Endothelial cell of umbilical vein (primary cell): ENCODE measurements at regions not wholly inside any gene's neighbourhood (a gene's known extent, or its start where the extent isn't known, plus 50 kb on each side); places are given as distances from the start of the nearest gene placed in this dataset.

Source experiments
- BruUV-seq: library from RNA; stranded (reverse); fragments of 400-500 nt; replicated peaks from 2 replicates; lab custom pipeline; 2021; lab: Mats Ljungman, UMichigan
- CTCF ChIA-PET: fragments of 300-600, 350-600 bp; sonication (Branson Sonifier 250); formaldehyde crosslinking; loops from one replicate; lab custom pipeline; 2021; ENCODE audit warnings: antibody characterized with exemption, inconsistent platforms; lab: Charles Lee
- POLR2A ChIA-PET: fragments of 300-600, 350-600 bp; sonication (Branson Sonifier 250); formaldehyde crosslinking; loops from one replicate; lab custom pipeline; 2021; ENCODE audit warnings: antibody characterized with exemption, inconsistent platforms; lab: Charles Lee
- DNase-seq: peaks from one replicate; pipeline ENCODE4 v3.0.0-alpha.2; 2011; ENCODE audit warnings: low read depth, low spot score
- FAIRE-seq: peaks from 2 replicates; lab custom pipeline; 2011; peaks lifted over from hg19 to GRCh38; lab: Jason Lieb, UNC
- H2AFZ ChIP-seq: 2 replicates; pipeline ENCODE4 v1.6.0; 2012; ENCODE audit warnings: low read depth, low read length, control low read depth, inconsistent platforms
- H3K27ac ChIP-seq: 2 replicates; pipeline ENCODE4 v1.5.1; 2011; ENCODE audit warnings: low read depth, mild to moderate bottlenecking, control low read depth, low read length, moderate library complexity; ENCODE audit not compliant: insufficient read depth
- H3K27me3 ChIP-seq, 2 experiments: 2 replicates each; pipeline versions ENCODE4 v1.6.0 to v1.6.1; 2011; ENCODE audit warnings: low read length in 2 of 2, mixed read lengths in 1 of 2; ENCODE audit not compliant: control insufficient read depth in 2 of 2, insufficient read depth in 2 of 2
- H3K36me3 ChIP-seq, 2 experiments: 2 replicates in 1 of 2; 3 replicates in 1 of 2; pipeline ENCODE4 v1.5.1; 2011; ENCODE audit warnings: low read length in 2 of 2, mild to moderate bottlenecking in 1 of 2, moderate library complexity in 1 of 2; ENCODE audit not compliant: control insufficient read depth in 2 of 2, insufficient read depth in 2 of 2; ENCODE audit errors: extremely low read depth in 1 of 2
- H3K4me1 ChIP-seq: 3 replicates; pipeline ENCODE4 v1.5.1; 2011; ENCODE audit warnings: mild to moderate bottlenecking, low read length; ENCODE audit not compliant: control insufficient read depth, insufficient read depth; ENCODE audit errors: extremely low read depth
- H3K4me2 ChIP-seq: 2 replicates; pipeline ENCODE4 v1.6.1; 2011; ENCODE audit warnings: low read length, control low read depth, mixed read lengths; ENCODE audit not compliant: insufficient read depth
- H3K4me3 ChIP-seq, 3 experiments: fragments of 200-600 bp in 1 of 3; sonication (generic), shearing (Covaris generic) in 1 of 3; replicated peaks in 1 of 3; 2 replicates each; pipeline ENCODE4 v1.5.1; 2011 to 2016; ENCODE audit warnings: control low read depth in 3 of 3, low read length in 3 of 3, mild to moderate bottlenecking in 2 of 3, inconsistent platforms in 1 of 3, low read depth in 1 of 3, moderate library complexity in 1 of 3; ENCODE audit not compliant: insufficient read depth in 1 of 3
- H3K79me2 ChIP-seq: 2 replicates; pipeline ENCODE4 v1.6.0; 2012; ENCODE audit warnings: low read length, inconsistent platforms; ENCODE audit not compliant: control insufficient read depth, insufficient read depth
- H3K9ac ChIP-seq: replicated peaks from 2 replicates; pipeline ENCODE3; 2011; ENCODE audit warnings: low read length, control low read depth; ENCODE audit not compliant: insufficient read depth; ENCODE audit errors: extremely low read depth
- H3K9me1 ChIP-seq: replicated peaks from 3 replicates; pipeline ENCODE4 v1.6.0; 2011; ENCODE audit warnings: mild to moderate bottlenecking, low read length; ENCODE audit not compliant: control insufficient read depth, insufficient read depth; ENCODE audit errors: extremely low read depth
- H3K9me3 ChIP-seq: replicated peaks from 2 replicates; pipeline ENCODE4 v1.5.1; 2012; ENCODE audit warnings: low read length, inconsistent platforms; ENCODE audit not compliant: control insufficient read depth, insufficient read depth
- H4K20me1 ChIP-seq: replicated peaks from 2 replicates; pipeline ENCODE3; 2011; ENCODE audit warnings: mild to moderate bottlenecking, low read length; ENCODE audit not compliant: control insufficient read depth, insufficient read depth; ENCODE audit errors: extremely low read depth
- EZH2 ChIP-seq: IDR thresholded peaks from 2 replicates; pipeline ENCODE4 v1.6.1; 2012; ENCODE audit warnings: borderline replicate concordance, low read depth, mild to moderate bottlenecking, moderate library complexity, low read length, inconsistent platforms; ENCODE audit not compliant: severe bottlenecking
- FOS ChIP-seq: IDR thresholded peaks from 2 replicates; pipeline ENCODE4 v1.6.1; 2011; ENCODE audit warnings: mild to moderate bottlenecking, low read length, moderate library complexity, borderline replicate concordance; ENCODE audit not compliant: insufficient read depth
- GATA2 ChIP-seq: IDR thresholded peaks from 2 replicates; pipeline ENCODE4 v1.7.0; 2011; ENCODE audit warnings: low read depth, mild to moderate bottlenecking, moderate library complexity, mixed read lengths, low read length; ENCODE audit not compliant: insufficient read length, insufficient read depth
- JUN ChIP-seq: IDR thresholded peaks from 2 replicates; pipeline ENCODE4 v1.6.1; 2011; ENCODE audit warnings: borderline replicate concordance, low read depth; ENCODE audit not compliant: insufficient read length, insufficient read depth
- MAX ChIP-seq: IDR thresholded peaks from 2 replicates; pipeline ENCODE4 v1.6.1; 2011; ENCODE audit not compliant: insufficient read depth, insufficient read length
- MYC ChIP-seq: IDR thresholded peaks from one replicate; pipeline ENCODE4 v1.6.1; 2011; ENCODE audit warnings: mild to moderate bottlenecking, low read depth, low read length
- POLR2A ChIP-seq: IDR thresholded peaks from 2 replicates; pipeline ENCODE4 v1.6.1; 2012; ENCODE audit warnings: low read depth, mild to moderate bottlenecking, control low read depth, low read length
- POLR2AphosphoS5 ChIP-seq: IDR thresholded peaks from 2 replicates; pipeline ENCODE4 v1.6.1; 2012; ENCODE audit warnings: low read depth, mild to moderate bottlenecking, control low read depth, low read length, moderate library complexity; ENCODE audit not compliant: insufficient read depth
- dilution Hi-C: fragments of 300-500 bp; cut with MboI; formaldehyde crosslinking; loops from one replicate; pipeline ENCODE4 v1.15.0; 2019; ENCODE audit warnings: low sequenced_read_pairs; ENCODE audit not compliant: extremely low pct_ligation_motif_present
- intact Hi-C: fragments of 100-400 bp; cut with micrococcal nuclease; formaldehyde crosslinking; loops from one replicate; pipeline ENCODE4 v1.10.0; 2022
- TF ChIP-seq, protein P1 (sequence below), 2 donors: IDR thresholded peaks; 1 replicate in 1 of 2; 2 replicates in 1 of 2; pipeline ENCODE4 v1.5.1; 2011; ENCODE audit warnings: low read length in 2 of 2, mild to moderate bottlenecking in 2 of 2, moderate library complexity in 2 of 2, control low read depth in 1 of 2, inconsistent platforms in 1 of 2, low read depth in 1 of 2; ENCODE audit not compliant: insufficient read depth in 1 of 2; ENCODE audit errors: extremely low read depth in 1 of 2

DNA sequence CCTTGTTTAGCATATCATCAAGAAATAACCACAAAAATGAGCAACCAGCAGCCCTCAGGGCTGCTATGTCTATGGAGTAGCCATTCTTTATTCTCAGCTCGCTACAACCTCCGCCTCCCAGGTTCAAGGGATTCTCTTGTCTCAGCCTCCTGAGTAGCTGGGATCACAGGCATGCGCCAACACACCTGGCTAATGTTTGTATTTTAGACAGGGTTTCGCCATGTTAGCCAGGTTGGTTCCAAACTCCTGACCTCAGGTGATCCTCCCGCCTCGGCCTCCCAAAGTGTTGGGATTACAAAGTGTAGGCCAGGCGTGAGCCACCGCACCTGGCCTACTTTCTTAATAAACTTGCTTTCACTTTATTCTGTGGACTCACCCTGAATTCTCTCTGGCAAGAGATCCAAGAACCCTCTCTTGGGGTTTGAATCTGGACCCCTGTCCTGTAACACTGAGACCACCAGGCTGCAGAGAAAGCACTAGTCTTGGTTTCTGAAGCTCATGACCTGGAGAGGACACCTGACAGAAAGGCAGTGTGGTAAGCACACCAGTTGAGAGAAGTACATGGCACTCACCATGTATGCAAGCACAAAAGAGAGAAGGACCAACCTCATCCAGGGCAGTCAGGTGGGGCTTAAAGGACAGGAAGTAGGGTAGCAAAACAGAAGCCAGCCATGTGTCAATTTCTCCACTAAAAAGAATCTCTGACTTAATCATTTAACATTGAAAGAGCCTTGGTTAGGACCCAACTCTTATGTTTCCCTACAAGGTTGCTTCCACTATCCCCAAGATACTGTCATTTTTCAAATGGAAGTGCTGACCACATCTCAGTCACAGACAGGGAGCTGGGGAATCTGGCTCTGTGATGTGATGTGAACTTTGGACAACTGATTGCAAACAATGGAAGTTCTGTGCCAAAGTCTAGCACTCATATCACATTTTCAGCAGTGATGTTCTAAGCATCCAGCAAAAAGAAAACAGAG is 97.4 kb upstream of the DST start:
- no TSS peak for BruUV-seq
- Histone ChIP-seq H3K9me3 (no peaks in the 10 kb centered on the region), H3K36me3 (no peaks in the 10 kb centered on the region), H3K9me1 (no peaks in the 10 kb centered on the region), H3K27ac (no peak overlapping the region), H3K79me2 (peaks cover 38% of the 10 kb centered on the region), H3K4me3 (no peak overlapping the region), H4K20me1 (peaks cover 9% of the 10 kb centered on the region), H3K9ac (no peak overlapping the region), H2AFZ (no peak overlapping the region), H3K4me1 (peaks cover 2% of the 10 kb centered on the region), H3K4me2 (no peak overlapping the region), H3K27me3 (no peaks in the 10 kb centered on the region)
- FAIRE-seq (no peak), DNase-seq (no peak)
- intact Hi-C loops = no loop called here
- ChIA-PET CTCF (no interaction called here), POLR2A (no interaction called here)
- dilution Hi-C loops = no loop called here
- TF ChIP-seq JUN (no peak), MAX (no peak), POLR2A (no peak), POLR2AphosphoS5 (no peak), EZH2 (no peak), FOS (no peak), MYC (no peak), GATA2 (no peak)
- TF ChIP-seq, protein P1, sequence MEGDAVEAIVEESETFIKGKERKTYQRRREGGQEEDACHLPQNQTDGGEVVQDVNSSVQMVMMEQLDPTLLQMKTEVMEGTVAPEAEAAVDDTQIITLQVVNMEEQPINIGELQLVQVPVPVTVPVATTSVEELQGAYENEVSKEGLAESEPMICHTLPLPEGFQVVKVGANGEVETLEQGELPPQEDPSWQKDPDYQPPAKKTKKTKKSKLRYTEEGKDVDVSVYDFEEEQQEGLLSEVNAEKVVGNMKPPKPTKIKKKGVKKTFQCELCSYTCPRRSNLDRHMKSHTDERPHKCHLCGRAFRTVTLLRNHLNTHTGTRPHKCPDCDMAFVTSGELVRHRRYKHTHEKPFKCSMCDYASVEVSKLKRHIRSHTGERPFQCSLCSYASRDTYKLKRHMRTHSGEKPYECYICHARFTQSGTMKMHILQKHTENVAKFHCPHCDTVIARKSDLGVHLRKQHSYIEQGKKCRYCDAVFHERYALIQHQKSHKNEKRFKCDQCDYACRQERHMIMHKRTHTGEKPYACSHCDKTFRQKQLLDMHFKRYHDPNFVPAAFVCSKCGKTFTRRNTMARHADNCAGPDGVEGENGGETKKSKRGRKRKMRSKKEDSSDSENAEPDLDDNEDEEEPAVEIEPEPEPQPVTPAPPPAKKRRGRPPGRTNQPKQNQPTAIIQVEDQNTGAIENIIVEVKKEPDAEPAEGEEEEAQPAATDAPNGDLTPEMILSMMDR (IDR thresholded peaks at IDR 0.05; ENCODE audit: extremely low read depth in 1 of 2, insufficient read depth in 1 of 2, low read depth in 1 of 2, low read length in 2 of 2) = no peak
